CD4-positive, alpha-beta T cell treated with Interleukin-17A for 1 hour (primary cell): ENCODE measurements at regions not wholly inside any gene's neighbourhood (a gene's known extent, or its start where the extent isn't known, plus 50 kb on each side); places are given as distances from the start of the nearest gene placed in this dataset.
"Not testable (repeated sequence)": the region's sequence is repeated elsewhere in the genome, so short reads cannot be mapped to it uniquely, and the experiment has no call there.

ENCODE experiments used
- DNase-seq: peaks from one replicate; pipeline ENCODE4 v3.0.0-alpha.2; 2020

GRCh38 chr20:12924126-12924525 is 84.6 kb upstream of the SPTLC3 start:
- DNase-seq, result no peak

GRCh38 chr20:12925210-12925755 is 83.5 kb upstream of the SPTLC3 start:
- peak; percentile 14 for DNase-seq

GRCh38 chr20:12925863-12926793 is 82.6 kb upstream of the SPTLC3 start:
- DNase-seq, result no peak

GRCh38 chr20:12927489-12927888 is 81.3 kb upstream of the SPTLC3 start:
- no peak for DNase-seq

GRCh38 chr20:12928358-12928754 is 80.4 kb upstream of the SPTLC3 start:
- no peak for DNase-seq

GRCh38 chr20:12928755-12929401 is 79.9 kb upstream of the SPTLC3 start:
- no peak for DNase-seq

GRCh38 chr20:12936020-12936419 is 72.8 kb upstream of the SPTLC3 start:
- DNase-seq, result no peak

GRCh38 chr20:12936524-12936923 is 72.2 kb upstream of the SPTLC3 start:
- DNase-seq, result no peak

- no peak for DNase-seq
Measured at GRCh38 chr20:12941025-12941424, 67.7 kb upstream of the SPTLC3 start.

GRCh38 chr20:12942123-12942522 is 66.6 kb upstream of the SPTLC3 start:
- DNase-seq, result no peak

GRCh38 chr20:12946789-12947188 is 62.0 kb upstream of the SPTLC3 start:
- no peak for DNase-seq

- DNase-seq, result no peak
Measured at GRCh38 chr20:12947691-12948090, 61.1 kb upstream of the SPTLC3 start.

- DNase-seq, result no peak
Measured at GRCh38 chr20:12949429-12949980, 59.3 kb upstream of the SPTLC3 start.

- DNase-seq, result not testable (repeated sequence)
Measured at GRCh38 chr20:12954254-12954653, 54.5 kb upstream of the SPTLC3 start.

GRCh38 chr20:12955611-12956010 is 53.2 kb upstream of the SPTLC3 start:
- DNase-seq, result no peak

- no peak for DNase-seq
Measured at GRCh38 chr20:12956303-12956702, 52.5 kb upstream of the SPTLC3 start.

GRCh38 chr20:12957968-12958367 is 50.8 kb upstream of the SPTLC3 start:
- DNase-seq, result no peak
